K562 (cell line): ENCODE measurements at regions not wholly inside any gene's neighbourhood (a gene's known extent, or its start where the extent isn't known, plus 50 kb on each side); places are given as distances from the start of the nearest gene placed in this dataset.

Experiments used
- CTCF ChIP-seq, 3 experiments: IDR thresholded peaks in 2 of 3; conservative IDR thresholded peaks in 1 of 3; 2 replicates each; pipeline ENCODE4 v1.5.1; 2011 to 2012; ENCODE audit warnings: low read length in 3 of 3, mild to moderate bottlenecking in 3 of 3, control low read depth in 2 of 3, improper control_type of control experiment in 1 of 3, inconsistent platforms in 1 of 3, low read depth in 1 of 3, mixed read lengths in 1 of 3, moderate library complexity in 1 of 3; ENCODE audit not compliant: insufficient read depth in 2 of 3
- ZZZ3 ChIP-seq: fragments of 450-650 bp; IDR thresholded peaks from 2 replicates; pipeline ENCODE4 v1.6.1; 2016; ENCODE audit warnings: antibody characterized with exemption, mild to moderate bottlenecking, moderate library complexity

- TF ChIP-seq CTCF (IDR thresholded peaks at IDR 0.05 in 2 of 3, conservative IDR thresholded peaks at IDR 0.05 in 1 of 3; ENCODE audit: insufficient read depth in 2 of 3, low read depth in 1 of 3, low read length in 3 of 3) (no peak), ZZZ3 (no peak)
These were observed 118.9 kb downstream of the MXRA5 start for GRCh38 chrX:3227526-3227925.
